SH-SY5Y (cell line): ENCODE measurements at regions not wholly inside any gene's neighbourhood (a gene's known extent, or its start where the extent isn't known, plus 50 kb on each side); places are given as distances from the start of the nearest gene placed in this dataset.

Experiments
- GATA2 ChIP-seq: IDR thresholded peaks from 2 replicates; pipeline ENCODE4 v1.6.1; 2011; ENCODE audit warnings: mild to moderate bottlenecking, low read depth, low read length
- GATA3 ChIP-seq: IDR thresholded peaks from 2 replicates; pipeline ENCODE4 v1.6.1; 2011; ENCODE audit warnings: low read depth, mild to moderate bottlenecking, low read length, moderate library complexity

- TF ChIP-seq GATA3 (no peak), GATA2 (no peak)
Observed at GRCh38 chrX:40962793-40963407, 122.3 kb upstream of the USP9X start.
